Panc1 (cell line): ENCODE measurements at regions not wholly inside any gene's neighbourhood (a gene's known extent, or its start where the extent isn't known, plus 50 kb on each side); places are given as distances from the start of the nearest gene placed in this dataset.

Experiments
- CTCF ChIP-seq: fragments of 450-650 bp; IDR thresholded peaks from 2 replicates; pipeline ENCODE4 v1.5.1; 2017; ENCODE audit warnings: mild to moderate bottlenecking
- POLR2AphosphoS5 ChIP-seq: IDR thresholded peaks from 2 replicates; pipeline ENCODE4 v1.6.1; 2012; ENCODE audit warnings: mild to moderate bottlenecking, low read depth, low read length, moderate library complexity

- TF ChIP-seq CTCF (no peak), POLR2AphosphoS5 (no peak)
Observed at GRCh38 chr2:8498994-8499393, 182.9 kb upstream of the ID2 start.
